HG03442 (cell line): ENCODE measurements at regions not wholly inside any gene's neighbourhood (a gene's known extent, or its start where the extent isn't known, plus 50 kb on each side); places are given as distances from the start of the nearest gene placed in this dataset.
"Not testable (repeated sequence)": the region's sequence is repeated elsewhere in the genome, so short reads cannot be mapped to it uniquely, and the experiment has no call there.

Source experiments
- ATAC-seq: cut with Tn5 transposase; IDR thresholded peaks from one replicate; pipeline ENCODE4 v1.9.1; 2021; ENCODE audit warnings: mild to moderate bottlenecking, moderate library complexity; ENCODE audit not compliant: unreplicated experiment

DNA sequence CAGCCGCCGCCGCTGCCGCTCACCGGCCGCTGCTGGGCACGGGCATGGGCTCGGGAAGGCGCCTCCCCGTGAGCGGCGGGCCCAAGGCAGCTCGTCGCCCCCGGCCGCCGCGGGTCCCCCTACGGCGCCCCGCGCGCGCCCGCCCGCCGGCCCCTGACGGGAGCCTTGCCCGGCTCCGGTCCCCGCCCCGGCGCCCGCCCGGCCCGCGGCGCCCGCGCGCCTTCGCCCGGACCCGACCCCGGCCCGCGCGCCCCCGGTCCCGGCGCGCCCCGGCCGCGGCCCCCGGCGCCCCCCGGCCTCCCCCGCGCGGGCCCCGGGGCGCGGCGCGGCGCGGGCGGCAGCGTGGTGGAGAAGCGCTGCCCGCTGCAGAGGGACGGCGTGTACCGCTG lies 177.7 kb downstream of the OR4M2 start:
- no peak for ATAC-seq

DNA sequence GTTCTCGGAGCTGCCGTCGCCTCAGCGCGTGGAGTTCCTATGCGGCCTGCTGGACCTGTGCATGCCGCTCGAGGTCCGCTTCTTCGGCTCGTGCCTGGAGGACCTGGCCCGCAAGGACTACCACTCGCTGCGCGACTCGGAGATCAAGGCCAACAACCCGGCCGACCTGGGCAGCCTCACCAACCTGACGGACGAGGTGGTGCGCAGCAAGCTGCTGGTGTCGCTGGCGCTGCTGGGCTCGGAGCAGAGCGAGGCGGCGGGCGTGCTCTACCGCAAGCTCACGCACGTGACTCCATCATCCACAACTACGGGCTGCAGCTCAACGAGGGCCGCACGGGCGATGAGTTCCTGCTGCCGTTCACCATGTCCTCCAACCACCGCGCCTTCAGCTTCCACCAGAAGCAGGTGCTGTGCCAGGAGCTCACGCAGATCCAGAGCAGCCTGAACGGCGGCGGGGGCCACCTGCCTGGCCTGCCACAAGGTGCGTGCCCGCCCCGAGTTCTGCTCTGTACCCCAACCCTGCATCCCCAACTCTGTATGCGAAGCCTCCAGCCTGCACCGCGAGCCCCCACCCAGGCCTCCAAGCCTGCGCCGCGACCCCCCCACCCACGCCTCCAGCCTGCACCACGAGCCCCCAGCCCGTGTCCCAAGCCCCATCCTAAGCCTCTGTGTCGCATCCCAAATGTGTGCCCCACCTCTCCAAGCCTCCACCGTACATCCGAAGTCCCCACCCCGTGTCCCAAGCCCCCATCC lies 178.2 kb downstream of the OR4M2 start:
- no peak for ATAC-seq

DNA sequence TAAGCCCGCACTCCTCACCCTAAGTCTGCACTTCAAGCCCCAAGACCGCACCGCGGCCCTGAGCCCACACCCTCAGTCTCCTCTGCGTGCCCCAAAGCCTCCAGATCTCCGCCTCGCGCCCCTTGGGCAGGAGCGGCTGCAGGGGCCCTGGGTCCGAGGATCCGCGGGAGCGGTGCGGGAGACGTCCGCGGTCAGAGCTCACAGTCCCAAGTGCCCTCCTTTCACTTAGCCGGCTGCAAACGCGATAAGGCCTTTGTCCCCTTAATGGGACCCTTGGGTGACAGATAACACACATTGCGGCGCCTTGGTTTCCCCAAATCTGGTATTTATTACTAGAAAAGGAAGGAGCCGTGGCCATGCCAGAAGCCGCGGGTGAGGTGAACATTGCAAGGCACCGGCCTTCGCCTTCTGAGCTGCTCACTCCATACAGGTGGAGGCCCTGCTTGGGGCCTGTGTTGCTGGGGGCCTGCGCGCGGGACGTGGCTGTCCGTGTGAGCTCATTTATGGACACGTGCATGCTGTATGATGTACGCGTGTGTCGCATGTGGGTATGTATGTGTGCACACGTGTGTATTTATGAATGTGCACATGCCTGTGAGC lies 178.9 kb downstream of the OR4M2 start:
- ATAC-seq = not testable (repeated sequence)

DNA sequence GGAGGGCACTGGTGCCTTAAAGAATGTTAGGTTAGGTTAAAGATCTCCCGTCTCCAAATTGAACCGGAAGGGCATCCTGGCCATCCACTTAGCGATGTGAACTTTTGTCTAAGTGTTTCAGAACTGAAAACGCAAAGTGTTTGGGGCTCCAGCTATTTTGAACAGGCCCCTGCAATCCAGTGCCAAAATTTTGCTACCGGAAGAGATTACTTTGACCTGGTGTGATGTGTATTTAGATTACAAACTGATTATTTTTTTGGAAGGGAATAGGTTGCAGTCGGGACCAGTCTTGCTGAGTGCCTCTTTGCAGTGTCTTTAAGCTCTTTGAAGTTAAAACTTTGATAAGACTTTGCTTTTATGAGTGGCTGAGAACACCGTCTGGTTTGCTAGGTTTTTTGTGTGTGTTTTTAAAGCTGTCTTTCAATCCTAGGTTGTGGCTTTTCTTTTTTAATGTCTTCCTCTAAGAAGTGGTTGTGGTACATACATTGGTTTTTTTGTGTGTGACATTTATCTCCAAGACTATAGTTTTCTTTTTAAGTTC lies 179.6 kb downstream of the OR4M2 start:
- ATAC-seq = no peak

DNA sequence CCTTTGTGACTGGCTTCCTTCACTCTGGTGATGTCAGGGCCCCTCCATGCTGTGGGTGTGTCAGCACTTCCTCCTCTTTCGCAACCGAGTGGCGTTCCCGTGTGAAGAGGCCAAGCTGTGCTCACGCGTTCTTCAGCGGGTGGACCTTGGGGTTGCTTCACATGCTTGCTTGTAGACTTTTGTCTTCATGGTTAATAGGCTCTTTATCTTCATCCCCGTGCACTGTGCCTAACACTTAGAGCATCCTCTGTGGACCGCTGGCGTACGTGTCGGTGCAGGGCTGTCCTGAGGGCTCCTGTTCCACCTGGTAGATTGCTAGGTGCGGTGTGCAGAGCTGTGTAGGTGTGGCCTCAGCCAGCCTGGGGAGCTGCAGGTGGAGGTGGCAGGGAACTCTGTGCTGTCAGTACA lies 182.3 kb downstream of the OR4M2 start:
- ATAC-seq = no peak

DNA sequence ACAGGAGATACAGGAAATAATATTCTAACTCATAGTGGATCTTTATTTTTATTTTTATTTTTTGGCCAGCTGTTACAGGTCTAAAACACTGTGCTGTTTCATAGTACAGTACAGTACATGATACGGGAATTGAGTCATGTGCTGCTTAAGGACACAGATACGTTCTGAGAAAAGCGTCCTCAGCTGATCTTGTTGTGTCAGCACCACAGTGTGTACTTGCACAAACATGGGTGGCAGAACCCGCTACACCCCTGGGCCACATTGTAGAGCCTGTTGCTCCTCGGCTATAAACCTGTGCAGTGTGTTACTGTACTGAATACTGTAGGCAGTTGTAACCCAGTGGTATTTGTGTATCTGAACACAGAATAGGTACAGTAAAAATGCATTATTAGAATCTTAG lies 183.4 kb downstream of the OR4M2 start:
- ATAC-seq = no peak

DNA sequence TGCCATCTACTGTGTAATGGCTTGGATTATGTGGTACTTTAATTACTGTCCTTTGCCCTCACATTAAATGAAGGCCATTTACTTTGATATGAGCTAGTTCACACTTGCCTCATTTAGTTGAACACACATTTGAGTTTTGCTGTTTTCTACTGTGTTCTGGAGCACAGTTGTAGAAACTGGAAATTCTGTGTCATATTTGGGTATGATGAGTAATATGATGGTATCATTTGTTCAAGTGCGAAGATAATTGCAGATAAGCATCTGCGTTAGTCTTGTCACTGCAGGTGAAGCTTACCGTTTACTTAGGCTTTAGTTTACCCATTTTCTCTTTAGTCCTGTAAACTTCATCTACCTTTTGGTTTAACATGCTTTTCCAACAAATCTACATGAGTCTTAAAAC lies 183.9 kb downstream of the OR4M2 start:
- not testable (repeated sequence) for ATAC-seq

DNA sequence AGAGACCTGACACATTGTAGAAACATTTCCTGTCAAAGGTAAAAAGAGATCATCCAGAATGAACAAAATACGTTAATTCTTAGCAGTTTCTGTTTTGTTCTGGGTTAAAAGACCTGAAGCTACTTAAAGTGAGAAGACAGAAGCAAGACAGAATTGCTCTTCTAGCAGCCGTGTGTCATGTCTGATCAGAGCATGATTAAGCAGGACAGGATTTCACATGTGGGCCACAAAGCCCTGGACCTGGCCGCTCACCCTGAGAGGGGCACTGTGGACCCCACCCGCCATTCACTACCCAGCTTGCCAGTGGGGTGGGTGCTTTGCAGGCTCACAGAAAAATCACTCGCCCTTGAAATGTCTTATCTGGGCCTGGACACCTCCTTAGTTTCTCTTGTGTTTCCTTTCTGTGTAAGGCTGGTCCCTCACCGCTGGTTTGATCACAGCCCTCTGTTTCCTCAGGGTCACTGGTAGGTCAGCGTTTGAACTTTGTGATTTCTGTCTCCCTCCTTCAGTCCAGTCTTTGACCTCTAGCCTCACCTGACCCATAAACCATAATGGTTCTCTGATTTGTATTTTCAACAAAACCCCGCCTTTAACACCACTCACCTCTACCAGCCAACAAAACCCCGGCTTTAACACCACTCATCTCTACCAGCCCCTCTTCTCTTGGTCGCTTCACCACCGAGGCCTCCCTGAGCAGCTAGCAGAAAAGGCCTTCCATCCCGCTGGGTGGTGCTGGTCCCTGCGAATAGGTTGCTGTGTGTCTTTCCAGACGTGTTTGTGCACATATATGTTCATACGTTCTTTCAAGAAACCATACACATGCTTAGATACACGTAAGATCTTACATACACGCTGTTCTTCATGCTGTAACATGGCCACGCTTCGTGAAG lies 185.0 kb downstream of the OR4M2 start:
- no peak for ATAC-seq

DNA sequence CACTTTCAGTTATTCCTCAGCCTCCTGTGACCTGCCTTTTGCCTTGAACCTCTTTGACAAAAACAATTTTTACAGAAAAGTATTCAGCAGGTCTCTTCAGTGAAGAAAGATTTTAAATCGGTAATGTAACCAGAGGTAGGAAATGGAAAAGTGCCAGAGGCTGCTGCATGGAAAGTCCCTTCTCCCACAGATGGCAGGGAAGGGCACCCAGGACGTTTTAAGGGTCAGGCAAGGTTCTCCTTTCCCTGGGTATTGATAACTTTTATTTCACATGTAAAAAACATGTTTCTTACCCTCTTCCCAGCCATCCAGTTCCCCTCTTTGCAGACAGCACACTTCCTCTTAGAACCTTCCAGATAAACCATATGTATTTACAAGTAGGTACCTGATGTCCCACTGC lies 185.6 kb downstream of the OR4M2 start:
- no peak for ATAC-seq

DNA sequence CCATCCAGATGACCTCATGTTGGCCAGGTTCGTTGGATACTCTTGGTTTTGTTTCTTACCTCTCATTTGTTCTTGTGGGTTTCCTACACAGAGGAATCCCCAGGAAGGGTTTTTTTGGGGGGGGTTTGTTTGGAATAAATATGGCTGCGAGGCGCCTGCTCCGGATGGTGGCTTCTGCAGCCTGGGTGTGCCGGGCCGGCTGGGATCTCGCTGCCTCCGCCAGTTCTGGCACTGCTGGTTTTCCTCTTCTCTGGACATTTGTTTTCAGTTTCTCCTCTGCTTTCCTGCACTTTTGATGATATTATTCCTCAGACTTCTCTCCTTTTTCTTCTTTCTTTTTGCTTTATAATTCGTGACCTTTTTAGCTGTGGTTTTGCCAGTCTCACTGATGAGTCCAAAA lies 187.4 kb downstream of the OR4M2 start:
- no peak for ATAC-seq

DNA sequence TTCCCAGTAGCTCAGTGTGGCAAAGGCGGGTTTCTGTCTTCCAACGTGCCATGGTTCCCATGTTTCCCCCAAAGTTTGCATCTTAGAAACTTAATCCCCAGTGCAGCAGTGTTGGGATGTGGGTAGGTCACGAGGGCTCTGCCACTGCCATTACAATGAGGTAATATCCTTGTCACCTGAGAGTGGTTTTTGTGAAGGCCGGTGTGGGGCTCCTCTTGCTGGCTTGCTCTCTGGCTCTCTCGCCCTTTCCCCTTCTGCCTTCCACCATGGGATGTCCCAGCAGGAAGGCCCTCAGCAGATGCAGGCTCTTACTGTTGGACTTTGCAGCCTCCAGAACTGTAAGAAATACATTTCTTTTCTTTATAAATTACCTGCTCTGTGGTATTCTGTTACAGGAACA lies 187.9 kb downstream of the OR4M2 start:
- not testable (repeated sequence) for ATAC-seq

DNA sequence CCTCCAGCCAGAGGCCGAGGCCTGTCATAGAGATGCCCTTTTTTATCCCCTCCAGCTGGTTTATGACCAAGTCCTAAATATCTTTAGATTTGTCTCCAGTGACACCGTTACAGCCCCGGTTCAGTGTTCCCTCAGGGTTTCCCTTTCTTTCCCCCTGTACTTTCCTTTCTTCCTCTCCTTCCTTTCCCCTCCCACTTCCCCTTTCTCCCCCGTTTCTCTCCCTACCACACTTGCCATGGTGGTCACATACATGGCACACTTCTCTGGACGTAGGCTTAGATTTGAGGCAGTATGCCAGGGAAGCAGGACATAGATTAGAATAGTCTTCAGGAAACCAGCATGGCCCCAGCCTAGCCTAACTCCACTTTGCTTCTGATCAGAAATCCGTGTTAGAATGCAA lies 188.3 kb downstream of the OR4M2 start:
- not testable (repeated sequence) for ATAC-seq

DNA sequence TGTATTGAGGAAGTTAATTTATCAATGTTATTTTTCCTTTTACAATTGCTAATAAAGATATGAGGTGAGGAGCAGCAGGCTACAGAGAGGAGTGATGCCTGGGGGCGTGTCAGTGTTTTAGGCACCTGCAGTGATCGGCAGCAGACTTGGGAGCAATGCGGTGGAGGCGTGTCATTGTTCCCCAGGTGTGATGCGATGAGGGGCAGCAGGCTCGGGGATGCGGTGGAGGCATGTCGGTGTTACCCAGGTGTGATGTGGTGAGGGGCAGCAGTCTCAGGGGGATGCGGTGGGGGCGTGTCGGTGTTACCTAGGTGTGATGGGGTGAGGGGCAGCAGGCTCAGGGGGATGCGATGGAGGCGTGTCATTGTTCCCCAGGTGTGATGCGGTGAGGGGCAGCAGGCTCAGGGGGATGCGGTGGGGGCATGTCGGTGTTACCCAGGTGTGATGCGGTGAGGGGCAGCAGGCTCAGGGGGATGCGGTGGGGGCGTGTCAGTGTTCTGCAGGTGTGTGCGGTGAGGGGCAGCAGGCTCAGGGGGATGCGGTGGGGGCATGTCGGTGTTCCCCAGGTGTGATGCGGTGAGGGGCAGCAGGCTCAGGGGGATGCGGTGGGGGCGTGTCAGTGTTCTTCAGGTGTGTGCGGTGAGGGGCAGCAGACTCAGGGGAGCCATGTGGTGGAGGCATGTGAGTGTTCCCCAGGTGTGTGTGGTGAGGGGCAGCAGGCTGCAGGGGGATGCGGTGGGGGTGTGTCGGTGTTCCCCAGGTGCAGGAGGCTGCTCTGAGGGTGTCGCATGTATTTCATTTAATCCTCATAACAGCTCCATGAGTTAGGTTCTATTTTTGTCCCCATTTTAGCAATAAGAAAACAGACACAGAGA lies 186.2 kb upstream of the GOLGA6L22 start:
- ATAC-seq = not testable (repeated sequence)

DNA sequence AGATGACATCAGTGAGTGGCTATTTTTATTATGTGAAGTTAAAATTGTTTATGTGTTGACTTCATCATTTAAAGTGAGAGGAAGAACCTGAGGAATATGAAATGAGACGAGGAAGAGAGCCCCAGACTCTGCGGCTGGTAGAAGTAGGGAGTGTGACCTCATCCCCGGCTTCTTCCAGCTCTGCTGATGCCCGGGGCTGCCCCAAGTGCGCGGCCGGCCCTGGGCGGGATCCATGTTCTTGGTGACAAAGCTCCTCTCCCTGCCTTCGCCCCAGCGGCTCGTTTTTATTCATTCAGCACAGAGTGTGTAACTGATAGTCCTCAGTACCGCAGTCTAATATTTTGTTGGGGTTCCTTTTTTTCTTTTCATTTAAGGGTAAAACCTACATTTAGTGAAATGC lies 185.5 kb upstream of the GOLGA6L22 start:
- not testable (repeated sequence) for ATAC-seq

DNA sequence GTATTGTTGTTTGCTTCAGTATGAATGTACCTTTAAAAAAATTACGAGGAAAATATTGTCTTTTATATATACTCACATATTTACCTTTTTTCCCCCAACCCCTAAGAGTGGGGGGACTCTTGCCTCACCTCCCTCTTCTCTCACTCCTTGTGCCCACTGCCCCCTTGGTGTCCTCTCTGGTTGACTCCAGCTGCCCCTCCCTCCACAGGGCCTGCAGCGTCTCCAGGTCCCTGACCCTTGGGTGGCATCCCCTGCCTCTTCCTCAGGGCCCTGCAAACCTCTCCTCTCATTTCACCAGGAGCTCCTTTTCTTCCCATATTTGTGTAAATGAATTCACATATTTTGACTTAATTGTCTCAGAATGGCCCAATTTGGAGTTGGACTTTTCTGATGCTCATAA lies 184.3 kb upstream of the GOLGA6L22 start:
- not testable (repeated sequence) for ATAC-seq

DNA sequence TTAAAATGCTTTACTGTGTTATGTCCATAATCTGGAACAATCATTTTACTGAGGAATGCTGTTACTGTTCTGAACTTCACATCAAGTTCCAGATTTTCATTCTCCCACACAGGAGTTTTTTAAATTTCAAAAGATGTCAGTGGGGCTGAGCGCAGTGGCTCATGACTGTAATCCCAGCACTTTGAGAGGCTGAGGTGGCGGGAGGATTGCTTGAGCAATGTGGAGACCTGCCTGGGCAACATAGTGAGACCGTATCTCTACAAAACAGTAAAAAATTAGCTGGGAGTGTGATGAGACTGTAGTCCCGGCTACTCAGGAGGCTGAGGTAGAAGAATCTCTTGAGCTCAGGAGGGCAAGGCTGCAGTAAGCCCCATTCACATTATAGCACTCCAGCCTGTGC lies 177.9 kb upstream of the GOLGA6L22 start:
- not testable (repeated sequence) for ATAC-seq

DNA sequence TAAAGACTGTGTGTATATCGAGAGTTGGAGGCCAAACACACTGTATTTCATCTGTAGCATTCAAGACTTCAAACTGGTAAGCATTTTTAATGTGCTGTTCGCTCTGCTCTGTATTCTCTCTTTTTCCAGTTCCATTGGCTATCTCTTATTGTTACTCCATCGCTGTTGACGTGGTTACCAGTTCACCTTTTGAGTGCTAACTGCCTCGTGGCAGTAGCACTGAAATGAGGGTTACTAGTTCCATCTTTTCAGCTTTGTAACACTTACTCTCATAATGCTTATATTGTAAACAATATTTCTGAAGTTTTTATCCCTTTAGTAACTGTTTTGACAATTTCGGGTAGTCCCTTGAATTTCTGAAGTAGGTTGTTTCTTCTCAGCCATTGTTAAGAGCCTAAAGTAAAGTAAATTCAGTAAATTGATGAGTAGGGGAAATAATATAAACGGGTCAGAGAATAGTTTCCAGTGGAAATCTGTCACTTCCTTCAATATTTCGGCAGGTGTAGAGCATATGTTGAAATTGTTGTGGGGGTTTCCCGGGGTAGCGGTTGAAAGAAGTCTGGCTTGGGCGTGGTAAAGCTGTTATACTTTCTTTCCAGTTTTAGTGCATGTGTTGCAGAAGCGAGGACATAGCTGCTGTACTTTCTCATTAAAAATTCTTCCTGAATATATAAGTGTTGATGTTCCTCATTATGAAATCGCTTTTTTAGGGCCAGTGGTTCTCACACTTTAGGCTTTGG lies 175.7 kb upstream of the GOLGA6L22 start:
- peak; percentile 40 for ATAC-seq

DNA sequence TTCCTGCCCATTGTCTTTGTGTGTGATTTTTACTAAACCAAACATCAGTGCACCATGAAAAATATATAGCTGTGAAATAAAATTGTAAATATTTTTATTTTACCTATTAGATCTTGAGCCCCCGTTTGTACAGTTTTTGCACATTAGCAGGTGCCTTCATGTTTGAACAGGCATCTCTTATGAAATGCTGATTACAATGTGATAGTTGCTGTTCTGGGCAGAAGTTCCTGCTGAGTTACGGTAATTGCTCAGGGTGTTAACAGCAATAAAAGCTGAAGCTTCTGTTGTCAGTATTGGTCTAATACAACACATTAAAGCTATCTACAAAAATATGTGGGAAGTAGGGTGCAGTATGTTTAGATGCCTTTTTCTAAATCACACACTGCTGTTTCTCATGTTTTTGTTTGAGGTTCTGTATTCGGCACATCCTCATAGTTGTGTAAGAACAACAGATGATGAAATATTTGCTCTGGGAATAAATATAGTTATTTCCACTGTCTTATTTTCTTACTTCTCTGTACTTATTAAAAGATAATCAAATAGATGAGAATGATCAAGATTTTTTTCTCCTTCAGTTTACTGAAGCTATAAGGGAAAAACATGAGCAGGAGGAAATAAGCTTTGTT lies 173.8 kb upstream of the GOLGA6L22 start:
- not testable (repeated sequence) for ATAC-seq

DNA sequence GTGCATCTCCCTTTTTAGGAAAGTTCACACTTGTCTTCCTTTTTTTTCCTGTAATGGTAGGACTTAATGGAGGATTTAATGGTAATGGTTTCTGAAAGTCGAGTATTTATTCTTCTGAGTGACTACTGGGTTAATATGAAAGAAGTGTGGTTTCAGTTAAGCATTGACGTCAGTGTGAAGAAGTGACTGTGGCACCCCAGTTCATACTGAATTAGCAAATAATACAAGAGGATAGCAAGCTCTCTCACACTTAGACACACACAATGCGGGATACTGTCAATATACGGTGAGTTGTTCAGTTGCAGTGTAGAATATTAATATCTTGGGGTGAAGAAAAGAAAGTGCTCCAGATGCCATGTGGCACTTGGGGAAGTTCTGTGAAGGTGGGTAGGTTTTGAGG lies 167.6 kb upstream of the GOLGA6L22 start:
- not testable (repeated sequence) for ATAC-seq
